H9 (cell line): ENCODE measurements at regions not wholly inside any gene's neighbourhood (a gene's known extent, or its start where the extent isn't known, plus 50 kb on each side); places are given as distances from the start of the nearest gene placed in this dataset.

Experiments
- DNase-seq: peaks from one replicate; pipeline ENCODE4 v3.0.0-alpha.2; 2017
- H2AFZ ChIP-seq: one replicate; pipeline ENCODE4 v1.6.1; 2013; ENCODE audit warnings: mild to moderate bottlenecking, low read length, control low read depth, moderate library complexity
- H2AK5ac ChIP-seq: 2 replicates; pipeline ENCODE4 v1.6.1; 2013; ENCODE audit warnings: low read length, control low read depth, mixed read lengths; ENCODE audit not compliant: insufficient read length
- H2BK120ac ChIP-seq: one replicate; pipeline ENCODE4 v1.6.1; 2013; ENCODE audit warnings: low read depth, mild to moderate bottlenecking, low read length, control low read depth, inconsistent platforms; ENCODE audit not compliant: poor library complexity, severe bottlenecking
- H2BK12ac ChIP-seq: 2 replicates; pipeline ENCODE4 v1.6.1; 2013; ENCODE audit warnings: low read length, control low read depth, mixed read lengths, low read depth; ENCODE audit not compliant: insufficient read length
- H2BK15ac ChIP-seq: 2 replicates; pipeline ENCODE4 v1.6.1; 2013; ENCODE audit warnings: low read depth, low read length, control low read depth
- H2BK20ac ChIP-seq: one replicate; pipeline ENCODE4 v1.6.1; 2013; ENCODE audit warnings: low read depth, mild to moderate bottlenecking, low read length, control low read depth, inconsistent platforms; ENCODE audit not compliant: poor library complexity, severe bottlenecking
- H2BK5ac ChIP-seq: 2 replicates; pipeline ENCODE4 v1.6.1; 2013; ENCODE audit warnings: low read length, control low read depth, mixed read lengths; ENCODE audit not compliant: insufficient read length
- H3K14ac ChIP-seq: 2 replicates; pipeline ENCODE4 v1.6.1; 2013; ENCODE audit warnings: low read length, control low read depth; ENCODE audit not compliant: insufficient read depth
- H3K18ac ChIP-seq: 2 replicates; pipeline ENCODE4 v1.6.1; 2013; ENCODE audit warnings: low read depth, mild to moderate bottlenecking, mixed read lengths, low read length, control low read depth; ENCODE audit not compliant: insufficient read length
- H3K23ac ChIP-seq: 2 replicates; pipeline ENCODE4 v1.6.1; 2013; ENCODE audit warnings: low read length, control low read depth, mixed read lengths, low read depth; ENCODE audit not compliant: insufficient read length
- H3K23me2 ChIP-seq: 2 replicates; pipeline ENCODE4 v1.6.1; 2013; ENCODE audit warnings: low read depth, mild to moderate bottlenecking, mixed read lengths, low read length, control low read depth; ENCODE audit not compliant: insufficient read length, poor library complexity, severe bottlenecking
- H3K27ac ChIP-seq: 2 replicates; pipeline ENCODE4 v1.5.1; 2013; ENCODE audit warnings: low read length, control low read depth, mixed read lengths, low read depth; ENCODE audit not compliant: insufficient read length
- H3K27me3 ChIP-seq: 2 replicates; pipeline ENCODE4 v1.6.1; 2013; ENCODE audit warnings: low read length, control low read depth, inconsistent platforms; ENCODE audit not compliant: insufficient read depth
- H3K4ac ChIP-seq: 2 replicates; pipeline ENCODE4 v1.6.1; 2013; ENCODE audit warnings: low read depth, mild to moderate bottlenecking, control low read depth, inconsistent platforms, low read length, moderate library complexity
- H3K4me1 ChIP-seq: 2 replicates; pipeline ENCODE4 v1.6.1; 2013; ENCODE audit warnings: low read length, control low read depth, inconsistent platforms; ENCODE audit not compliant: insufficient read depth
- H3K4me2 ChIP-seq: 2 replicates; pipeline ENCODE4 v1.6.1; 2013; ENCODE audit warnings: low read length, control low read depth, mixed read lengths; ENCODE audit not compliant: insufficient read length, insufficient read depth
- H3K56ac ChIP-seq: 2 replicates; pipeline ENCODE4 v1.6.1; 2013; ENCODE audit warnings: low read depth, mild to moderate bottlenecking, mixed read lengths, low read length, control low read depth; ENCODE audit not compliant: insufficient read length
- H3K79me1 ChIP-seq: 2 replicates; pipeline ENCODE4 v1.6.1; 2013; ENCODE audit warnings: low read depth, mild to moderate bottlenecking, moderate library complexity, low read length, control low read depth, inconsistent platforms; ENCODE audit not compliant: insufficient read depth, poor library complexity, severe bottlenecking
- H3K79me2 ChIP-seq: 2 replicates; pipeline ENCODE4 v1.6.1; 2013; ENCODE audit warnings: low read length, control low read depth, inconsistent platforms; ENCODE audit not compliant: insufficient read depth
- H3K9ac ChIP-seq: 2 replicates; pipeline ENCODE4 v1.6.1; 2013; ENCODE audit warnings: low read length, control low read depth, mixed read lengths; ENCODE audit not compliant: insufficient read length; ENCODE audit errors: extremely low read depth
- H3K9me3 ChIP-seq: one replicate; pipeline ENCODE4 v1.6.1; 2013; ENCODE audit warnings: low read depth, low read length, inconsistent platforms; ENCODE audit not compliant: control insufficient read depth
- H3T11ph ChIP-seq: one replicate; pipeline ENCODE4 v1.6.1; 2013; ENCODE audit warnings: mild to moderate bottlenecking, low read length, control low read depth, inconsistent platforms
- H4K20me1 ChIP-seq: one replicate; pipeline ENCODE4 v1.6.1; 2013; ENCODE audit not compliant: control insufficient read depth, insufficient read length, insufficient read depth
- H4K5ac ChIP-seq: 2 replicates; pipeline ENCODE4 v1.6.1; 2013; ENCODE audit warnings: low read depth, mild to moderate bottlenecking, mixed read lengths, low read length, control low read depth; ENCODE audit not compliant: insufficient read length
- H4K8ac ChIP-seq: replicated peaks from 2 replicates; pipeline ENCODE4 v1.6.1; 2013; ENCODE audit warnings: low read length, control low read depth, mixed read lengths, low read depth; ENCODE audit not compliant: insufficient read length
- H4K91ac ChIP-seq: 2 replicates; pipeline ENCODE4 v1.6.1; 2013; ENCODE audit warnings: low read depth, mild to moderate bottlenecking, moderate library complexity, mixed read lengths, low read length, control low read depth; ENCODE audit not compliant: insufficient read length
- H3K27ac Mint-ChIP-seq, 3 experiments: 2 replicates in 2 of 3; 3 replicates in 1 of 3; pipeline ENCODE4 v1.8.0; 2020 to 2021; ENCODE audit warnings: mixed read lengths in 3 of 3, mild to moderate bottlenecking in 1 of 3, moderate library complexity in 1 of 3
- H3K27me3 Mint-ChIP-seq: 2 replicates; pipeline ENCODE4 v1.8.0; 2021; ENCODE audit warnings: low read depth, mild to moderate bottlenecking, moderate library complexity, mixed read lengths
- H3K36me3 Mint-ChIP-seq, 3 experiments: 2 replicates in 2 of 3; 3 replicates in 1 of 3; pipeline ENCODE4 v1.8.0; 2020 to 2021; ENCODE audit warnings: low read depth in 3 of 3, mixed read lengths in 3 of 3; ENCODE audit not compliant: insufficient read depth in 1 of 3
- H3K4me1 Mint-ChIP-seq, 2 experiments: 2 replicates each; pipeline ENCODE4 v1.8.0; 2020; ENCODE audit warnings: mixed read lengths in 2 of 2
- H3K4me3 Mint-ChIP-seq, 2 experiments: 2 replicates in 1 of 2; 3 replicates in 1 of 2; pipeline ENCODE4 v1.8.0; 2020 to 2021; ENCODE audit warnings: mild to moderate bottlenecking in 2 of 2, mixed read lengths in 2 of 2, moderate library complexity in 1 of 2
- H3K9me3 Mint-ChIP-seq, 2 experiments: 2 replicates in 1 of 2; 3 replicates in 1 of 2; pipeline ENCODE4 v1.8.0; 2020; ENCODE audit warnings: mild to moderate bottlenecking in 2 of 2, mixed read lengths in 2 of 2, moderate library complexity in 1 of 2
- TF ChIP-seq, protein P1 (sequence below): fragments of 200-600 bp; sonication (generic); conservative IDR thresholded peaks from 3 replicates; pipeline ENCODE4 v1.8.0; 2021; ENCODE audit warnings: antibody characterized with exemption, mild to moderate bottlenecking

GRCh38 chr5:57677235-57677634, 194.6 kb upstream of the ACTBL2 start:
- Histone ChIP-seq H3K4me2 (no peak overlapping the region), H3K9ac (no peak overlapping the region), H2BK15ac (no peak overlapping the region), H3K9me3 (no peaks in the 10 kb centered on the region), H2BK5ac (no peak overlapping the region), H3K27ac (no peak overlapping the region), H3K56ac (no peak overlapping the region), H2BK20ac (no peak overlapping the region), H2AK5ac (no peak overlapping the region), H3K4me1 (no peaks in the 10 kb centered on the region), H4K91ac (no peak overlapping the region), H3K27me3 (no peaks in the 10 kb centered on the region), H3K14ac (no peak overlapping the region), H2BK120ac (no peak overlapping the region), H2AFZ (no peak overlapping the region), H3K23me2 (no peaks in the 10 kb centered on the region), H4K5ac (no peak overlapping the region), H3K79me1 (no peaks in the 10 kb centered on the region), H3K4ac (no peak overlapping the region), H4K20me1 (no peaks in the 10 kb centered on the region), H3T11ph (no peak overlapping the region), H3K23ac (no peak overlapping the region), H4K8ac (no peak overlapping the region), H3K18ac (no peak overlapping the region), H2BK12ac (no peak overlapping the region), H3K79me2 (no peaks in the 10 kb centered on the region)
- H3K27ac Mint-ChIP-seq, result no peak overlapping the region
- H3K9me3 Mint-ChIP-seq, result no peaks in the 10 kb centered on the region
- no peaks in the 10 kb centered on the region for H3K36me3 Mint-ChIP-seq
- peaks cover 2 to 11% of the 10 kb centered on the region in 2 experiments; a peak in 2 of 4 replicates for H3K4me1 Mint-ChIP-seq
- no peaks in the 10 kb centered on the region for H3K27me3 Mint-ChIP-seq
- DNase-seq, result no peak
- no peak overlapping the region for H3K4me3 Mint-ChIP-seq
- TF ChIP-seq, protein P1, sequence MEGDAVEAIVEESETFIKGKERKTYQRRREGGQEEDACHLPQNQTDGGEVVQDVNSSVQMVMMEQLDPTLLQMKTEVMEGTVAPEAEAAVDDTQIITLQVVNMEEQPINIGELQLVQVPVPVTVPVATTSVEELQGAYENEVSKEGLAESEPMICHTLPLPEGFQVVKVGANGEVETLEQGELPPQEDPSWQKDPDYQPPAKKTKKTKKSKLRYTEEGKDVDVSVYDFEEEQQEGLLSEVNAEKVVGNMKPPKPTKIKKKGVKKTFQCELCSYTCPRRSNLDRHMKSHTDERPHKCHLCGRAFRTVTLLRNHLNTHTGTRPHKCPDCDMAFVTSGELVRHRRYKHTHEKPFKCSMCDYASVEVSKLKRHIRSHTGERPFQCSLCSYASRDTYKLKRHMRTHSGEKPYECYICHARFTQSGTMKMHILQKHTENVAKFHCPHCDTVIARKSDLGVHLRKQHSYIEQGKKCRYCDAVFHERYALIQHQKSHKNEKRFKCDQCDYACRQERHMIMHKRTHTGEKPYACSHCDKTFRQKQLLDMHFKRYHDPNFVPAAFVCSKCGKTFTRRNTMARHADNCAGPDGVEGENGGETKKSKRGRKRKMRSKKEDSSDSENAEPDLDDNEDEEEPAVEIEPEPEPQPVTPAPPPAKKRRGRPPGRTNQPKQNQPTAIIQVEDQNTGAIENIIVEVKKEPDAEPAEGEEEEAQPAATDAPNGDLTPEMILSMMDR, result no peak
